ENCODE measurements at regions not wholly inside any gene's neighbourhood (a gene's known extent, or its start where the extent isn't known, plus 50 kb on each side); places are given as distances from the start of the nearest gene placed in this dataset.
"Not testable (repeated sequence)": the region's sequence is repeated elsewhere in the genome, so short reads cannot be mapped to it uniquely, and the experiment has no call there.

- H2BK15ac ChIP-seq (ENCODE audit: low read length); H3K27ac ChIP-seq (ENCODE audit: low read depth, low read length); H3K56ac ChIP-seq (replicated peaks; ENCODE audit: insufficient read length, low read depth, low read length); H3K9me3 ChIP-seq (ENCODE audit: insufficient read depth in 2 of 2, low read depth in 1 of 2, low read length in 1 of 2); H3K18ac ChIP-seq (ENCODE audit: extremely low read depth, low read length); H2BK120ac ChIP-seq (replicated peaks; ENCODE audit: low read depth, low read length); H2AK5ac ChIP-seq (ENCODE audit: low read depth, low read length); H4K91ac ChIP-seq (replicated peaks; ENCODE audit: insufficient read length, low read length); H3K14ac ChIP-seq (ENCODE audit: insufficient read length); H3K36me3 ChIP-seq (ENCODE audit: control insufficient read depth in 2 of 4, insufficient read depth in 4 of 4, low read length in 3 of 4); H4K8ac ChIP-seq (ENCODE audit: extremely low read depth, insufficient read depth, low read length); DNase-seq (ENCODE audit: low read depth in 1 of 2, low spot score in 2 of 2); H3K4me3 ChIP-seq (ENCODE audit: extremely low read depth in 1 of 4, insufficient read depth in 2 of 4, low read depth in 3 of 4, low read length in 4 of 4); H2BK5ac ChIP-seq (ENCODE audit: low read depth, low read length); H4K20me1 ChIP-seq (replicated peaks in 1 of 2; ENCODE audit: control insufficient read depth in 1 of 2, insufficient read depth in 2 of 2, low read length in 2 of 2); H3K4ac ChIP-seq (replicated peaks; ENCODE audit: insufficient read length, low read depth, low read length); POLR2A ChIA-PET (ENCODE audit: partially characterized antibody); H3K23ac ChIP-seq (ENCODE audit: insufficient read length); H2AFZ ChIP-seq (ENCODE audit: low read length); H3K4me2 ChIP-seq (ENCODE audit: insufficient read depth in 1 of 2, low read depth in 2 of 2, low read length in 2 of 2); H4K5ac ChIP-seq (ENCODE audit: insufficient read length, low read depth, low read length); H2BK12ac ChIP-seq (ENCODE audit: low read depth, low read length); H3K79me2 ChIP-seq (ENCODE audit: control insufficient read depth in 1 of 2, insufficient read depth in 2 of 2, low read length in 2 of 2); H3K79me1 ChIP-seq (ENCODE audit: low read depth, low read length); H2BK20ac ChIP-seq (ENCODE audit: low read length); FAIRE-seq; H3K23me2 ChIP-seq (ENCODE audit: low read depth, low read length); H3K9ac ChIP-seq (replicated peaks in 1 of 4; ENCODE audit: extremely low read depth in 1 of 4, low read depth in 3 of 4, low read length in 3 of 4); H3K4me1 ChIP-seq (replicated peaks in 1 of 4; ENCODE audit: control insufficient read depth in 3 of 4, insufficient read depth in 4 of 4, low read length in 3 of 4); H3K27me3 ChIP-seq (replicated peaks in 1 of 4; ENCODE audit: control insufficient read depth in 3 of 4, extremely low read depth in 1 of 4, insufficient read depth in 3 of 4, low read length in 3 of 4): not testable (repeated sequence)
- CTCF ChIA-PET (ENCODE audit: partially characterized antibody) = interaction anchor here (1.1 to 4.7 kb wide), 7 partner anchors 17 to 75 kb away, joined by 3 to 29 read pairs (median 8); no protein-coding TSS in a partner anchor
- 84% methylated on average over 2 of the region's 2 CpGs; no CpG with 5 or more reads in 1 of the 2 experiments for WGBS, 2 experiments (ENCODE audit: extremely low coverage in 1 of 2, insufficient coverage in 1 of 2, insufficient read length in 1 of 2, insufficient replicate concordance in 2 of 2, low coverage in 1 of 2, low lambda C conversion rate in 2 of 2, missing lambda C conversion rate in 1 of 2)
These were observed 83.2 kb upstream of the ARID5B start for GRCh38 chr10:61818251-61818650.
